ENCODE measurements at regions not wholly inside any gene's neighbourhood (a gene's known extent, or its start where the extent isn't known, plus 50 kb on each side); places are given as distances from the start of the nearest gene placed in this dataset.

- DNase-seq = no peak
These were observed 60.3 kb downstream of the DACT1 start for GRCh38 chr14:58697930-58698642.

- DNase-seq = no peak
These were observed 62.0 kb downstream of the DACT1 start for GRCh38 chr14:58699681-58700205.

- DNase-seq = no peak
These were observed 63.4 kb downstream of the DACT1 start for GRCh38 chr14:58701156-58701555.

- DNase-seq = no peak
These were observed 63.8 kb downstream of the DACT1 start for GRCh38 chr14:58701604-58702003.

GRCh38 chr14:58702441-58703160 lies 64.8 kb downstream of the DACT1 start:
- no peak for DNase-seq

GRCh38 chr14:58703161-58703506 lies 65.4 kb downstream of the DACT1 start:
- no peak for DNase-seq

- no peak for DNase-seq
These were observed 67.3 kb downstream of the DACT1 start for GRCh38 chr14:58705066-58705465.

GRCh38 chr14:58707949-58708348 lies 70.2 kb downstream of the DACT1 start:
- no peak for DNase-seq

GRCh38 chr14:58709949-58710348 lies 72.2 kb downstream of the DACT1 start:
- no peak for DNase-seq

GRCh38 chr14:58711382-58711781 lies 73.6 kb downstream of the DACT1 start:
- DNase-seq = no peak

GRCh38 chr14:58712357-58712756 lies 74.6 kb downstream of the DACT1 start:
- no peak for DNase-seq

GRCh38 chr14:58713677-58714076 lies 75.9 kb downstream of the DACT1 start:
- no peak for DNase-seq

- DNase-seq = no peak
These were observed 78.9 kb downstream of the DACT1 start for GRCh38 chr14:58716706-58717105.

- DNase-seq = no peak
These were observed 79.4 kb downstream of the DACT1 start for GRCh38 chr14:58717211-58717610.

- no peak for DNase-seq
These were observed 80.1 kb downstream of the DACT1 start for GRCh38 chr14:58717813-58718212.

GRCh38 chr14:58718226-58719205 lies 80.8 kb downstream of the DACT1 start:
- no peak for DNase-seq

GRCh38 chr14:58721723-58722122 lies 84.0 kb downstream of the DACT1 start:
- DNase-seq = no peak

GRCh38 chr14:58722441-58722840 lies 84.7 kb downstream of the DACT1 start:
- DNase-seq = no peak

- DNase-seq = no peak
These were observed 86.4 kb downstream of the DACT1 start for GRCh38 chr14:58724206-58724605.

- DNase-seq = no peak
These were observed 86.9 kb downstream of the DACT1 start for GRCh38 chr14:58724702-58725101.

- DNase-seq = no peak
These were observed 87.5 kb downstream of the DACT1 start for GRCh38 chr14:58725226-58725625.

- DNase-seq = no peak
These were observed 88.1 kb downstream of the DACT1 start for GRCh38 chr14:58725871-58726270.

GRCh38 chr14:58730792-58731464 lies 93.2 kb downstream of the DACT1 start:
- DNase-seq = no peak

Data from CD4-positive, alpha-beta T cell treated with Interleukin-12 subunit alpha and Interleukin-12 subunit beta, for 1 hour (primary cell).